ENCODE measurements at regions not wholly inside any gene's neighbourhood (a gene's known extent, or its start where the extent isn't known, plus 50 kb on each side); places are given as distances from the start of the nearest gene placed in this dataset.

GRCh38 chr20:11000416-11000815 is 326.6 kb upstream of the JAG1 start:
- DNase-seq: no peak

- DNase-seq: no peak
Measured at GRCh38 chr20:11001302-11001701, 327.5 kb upstream of the JAG1 start.

- DNase-seq: no peak
Measured at GRCh38 chr20:11001764-11002540, 328.2 kb upstream of the JAG1 start.

- no peak for DNase-seq
Measured at GRCh38 chr20:11003341-11003740, 329.5 kb upstream of the JAG1 start.

- no peak for DNase-seq
Measured at GRCh38 chr20:11008444-11009033, 334.7 kb upstream of the JAG1 start.

- DNase-seq: no peak
Measured at GRCh38 chr20:11011653-11012052, 337.9 kb upstream of the JAG1 start.

- DNase-seq: no peak
Measured at GRCh38 chr20:11012975-11013374, 339.2 kb upstream of the JAG1 start.

GRCh38 chr20:11013801-11014200 is 340.0 kb upstream of the JAG1 start:
- no peak for DNase-seq

- DNase-seq: no peak
Measured at GRCh38 chr20:11015440-11015839, 341.6 kb upstream of the JAG1 start.

- DNase-seq: no peak
Measured at GRCh38 chr20:11017446-11017845, 343.6 kb upstream of the JAG1 start.

GRCh38 chr20:11018668-11019170 is 344.9 kb upstream of the JAG1 start:
- no peak for DNase-seq

GRCh38 chr20:11020712-11021111 is 346.9 kb upstream of the JAG1 start:
- no peak for DNase-seq

- DNase-seq: no peak
Measured at GRCh38 chr20:11027224-11027623, 353.4 kb upstream of the JAG1 start.

- no peak for DNase-seq
Measured at GRCh38 chr20:11030351-11030750, 356.6 kb upstream of the JAG1 start.

GRCh38 chr20:11031300-11031699 is 357.5 kb upstream of the JAG1 start:
- no peak for DNase-seq

- no peak for DNase-seq
Measured at GRCh38 chr20:11032611-11033010, 358.8 kb upstream of the JAG1 start.

GRCh38 chr20:11034025-11034424 is 360.2 kb upstream of the JAG1 start:
- no peak for DNase-seq

- DNase-seq: no peak
Measured at GRCh38 chr20:11035211-11035610, 361.4 kb upstream of the JAG1 start.

- DNase-seq: no peak
Measured at GRCh38 chr20:11041396-11041795, 367.6 kb upstream of the JAG1 start.

- DNase-seq: no peak
Measured at GRCh38 chr20:11043001-11043400, 369.2 kb upstream of the JAG1 start.

- DNase-seq: no peak
Measured at GRCh38 chr20:11044561-11044960, 370.8 kb upstream of the JAG1 start.

- DNase-seq: no peak
Measured at GRCh38 chr20:11045412-11046175, 371.8 kb upstream of the JAG1 start.

- DNase-seq: no peak
Measured at GRCh38 chr20:11047559-11047958, 373.8 kb upstream of the JAG1 start.

GRCh38 chr20:11048739-11049138 is 374.9 kb upstream of the JAG1 start:
- DNase-seq: no peak
